H1 (cell line): ENCODE measurements at regions not wholly inside any gene's neighbourhood (a gene's known extent, or its start where the extent isn't known, plus 50 kb on each side); places are given as distances from the start of the nearest gene placed in this dataset.

Experiments
- CTCF ChIA-PET: fragments of 300-600 bp; sonication (Branson Sonifier 250); formaldehyde crosslinking; loops from one replicate; lab custom pipeline; 2021; ENCODE audit not compliant: partially characterized antibody; lab: Charles Lee
- POLR2A ChIA-PET: fragments of 300-600 bp; sonication (Branson Sonifier 250); formaldehyde crosslinking; loops from one replicate; lab custom pipeline; 2021; ENCODE audit warnings: inconsistent platforms; ENCODE audit not compliant: partially characterized antibody; lab: Charles Lee
- DNase-seq, 2 experiments: peaks; one replicate each; pipeline versions ENCODE4 v3.0.0 to v3.0.0-alpha.2; 2010 to 2022; ENCODE audit warnings: low spot score in 2 of 2, low read depth in 1 of 2, mixed read lengths in 1 of 2
- FAIRE-seq: peaks from 2 replicates; lab custom pipeline; 2011; peaks lifted over from hg19 to GRCh38; lab: Jason Lieb, UNC
- H2AFZ ChIP-seq: 2 replicates; pipeline ENCODE4 v1.8.1; 2012; ENCODE audit warnings: low read length, inconsistent platforms
- H2AK5ac ChIP-seq: 2 replicates; pipeline ENCODE4 v1.6.1; 2013; ENCODE audit warnings: low read depth, low read length
- H2BK120ac ChIP-seq: replicated peaks from 2 replicates; pipeline ENCODE3; 2013; ENCODE audit warnings: low read depth, low read length, inconsistent platforms
- H2BK12ac ChIP-seq: 2 replicates; pipeline ENCODE4 v1.6.1; 2013; ENCODE audit warnings: low read depth, low read length
- H2BK15ac ChIP-seq: 2 replicates; pipeline ENCODE4 v1.6.1; 2013; ENCODE audit warnings: low read length
- H2BK20ac ChIP-seq: 2 replicates; pipeline ENCODE4 v1.6.1; 2013; ENCODE audit warnings: low read length
- H2BK5ac ChIP-seq: 2 replicates; pipeline ENCODE4 v1.6.1; 2013; ENCODE audit warnings: low read depth, low read length
- H3K14ac ChIP-seq: 2 replicates; pipeline ENCODE4 v1.6.1; 2013; ENCODE audit warnings: inconsistent platforms; ENCODE audit not compliant: insufficient read length
- H3K18ac ChIP-seq: 2 replicates; pipeline ENCODE4 v1.6.1; 2013; ENCODE audit warnings: low read length; ENCODE audit errors: extremely low read depth
- H3K23ac ChIP-seq: 2 replicates; pipeline ENCODE4 v1.6.1; 2013; ENCODE audit warnings: inconsistent platforms; ENCODE audit not compliant: insufficient read length
- H3K23me2 ChIP-seq: 2 replicates; pipeline ENCODE4 v1.6.1; 2013; ENCODE audit warnings: low read depth, low read length
- H3K27ac ChIP-seq: 2 replicates; pipeline ENCODE4 v1.6.1; 2011; ENCODE audit warnings: low read depth, low read length, inconsistent platforms
- H3K27me3 ChIP-seq, 4 experiments: replicated peaks in 1 of 4; 1 replicate in 1 of 4; 2 replicates in 3 of 4; pipeline versions ENCODE4 v1.6.1 to v1.8.1; 2011 to 2013; ENCODE audit warnings: low read length in 3 of 4, mild to moderate bottlenecking in 3 of 4, inconsistent platforms in 2 of 4, mixed read lengths in 2 of 4, moderate library complexity in 1 of 4; ENCODE audit not compliant: control insufficient read depth in 3 of 4, insufficient read depth in 3 of 4; ENCODE audit errors: extremely low read depth in 1 of 4
- H3K36me3 ChIP-seq, 4 experiments: 2 replicates each; pipeline versions ENCODE4 v1.6.1 to v1.8.1; 2011 to 2013; ENCODE audit warnings: mild to moderate bottlenecking in 4 of 4, low read length in 3 of 4, moderate library complexity in 2 of 4, control low read depth in 1 of 4, inconsistent platforms in 1 of 4; ENCODE audit not compliant: insufficient read depth in 4 of 4, control insufficient read depth in 2 of 4
- H3K4ac ChIP-seq: replicated peaks from 2 replicates; pipeline ENCODE3; 2013; ENCODE audit warnings: low read length, low read depth, mixed read lengths, inconsistent platforms; ENCODE audit not compliant: insufficient read length
- H3K4me1 ChIP-seq, 4 experiments: replicated peaks in 1 of 4; 1 replicate in 1 of 4; 2 replicates in 3 of 4; pipeline versions ENCODE4 v1.6.1 to v1.8.1; 2011 to 2013; ENCODE audit warnings: low read length in 3 of 4, inconsistent platforms in 2 of 4, mixed read lengths in 1 of 4; ENCODE audit not compliant: insufficient read depth in 4 of 4, control insufficient read depth in 3 of 4
- H3K4me2 ChIP-seq, 2 experiments: 2 replicates each; pipeline versions ENCODE4 v1.6.1 to v1.8.1; 2011 to 2013; ENCODE audit warnings: low read depth in 2 of 2, low read length in 2 of 2, control low read depth in 1 of 2, inconsistent platforms in 1 of 2, mild to moderate bottlenecking in 1 of 2; ENCODE audit not compliant: insufficient read depth in 1 of 2
- H3K4me3 ChIP-seq, 4 experiments: fragments of 200-600, 300-600 bp in 1 of 4; sonication (generic), shearing (Covaris generic), sonication (Bioruptor Twin) in 1 of 4; 2 replicates each; pipeline versions ENCODE4 v1.5.1 to v1.8.1; 2011 to 2016; ENCODE audit warnings: low read length in 4 of 4, low read depth in 3 of 4, control low read depth in 2 of 4, inconsistent platforms in 2 of 4, mild to moderate bottlenecking in 2 of 4, mixed read lengths in 1 of 4, moderate library complexity in 1 of 4; ENCODE audit not compliant: insufficient read depth in 2 of 4; ENCODE audit errors: extremely low read depth in 1 of 4
- H3K56ac ChIP-seq: replicated peaks from 2 replicates; pipeline ENCODE3; 2013; ENCODE audit warnings: low read depth, mild to moderate bottlenecking, mixed read lengths, low read length, inconsistent platforms; ENCODE audit not compliant: insufficient read length
- H3K79me1 ChIP-seq: 2 replicates; pipeline ENCODE4 v1.6.1; 2013; ENCODE audit warnings: low read depth, low read length, control low read depth
- H3K79me2 ChIP-seq, 2 experiments: 2 replicates each; pipeline versions ENCODE4 v1.6.1 to v1.8.1; 2012 to 2013; ENCODE audit warnings: low read length in 2 of 2, mild to moderate bottlenecking in 2 of 2, inconsistent platforms in 1 of 2; ENCODE audit not compliant: insufficient read depth in 2 of 2, control insufficient read depth in 1 of 2
- H3K9ac ChIP-seq, 4 experiments: replicated peaks in 1 of 4; 1 replicate in 1 of 4; 2 replicates in 3 of 4; pipeline versions ENCODE4 v1.6.1 to v1.8.1; 2011 to 2013; ENCODE audit warnings: low read depth in 3 of 4, low read length in 3 of 4, control low read depth in 2 of 4, mild to moderate bottlenecking in 2 of 4, moderate library complexity in 2 of 4, inconsistent platforms in 1 of 4; ENCODE audit errors: extremely low read depth in 1 of 4
- H3K9me3 ChIP-seq, 2 experiments: 2 replicates each; pipeline versions ENCODE4 v1.6.1 to v1.8.1; 2012 to 2013; ENCODE audit warnings: mild to moderate bottlenecking in 2 of 2, moderate library complexity in 2 of 2, control low read depth in 1 of 2, inconsistent platforms in 1 of 2, low read depth in 1 of 2, low read length in 1 of 2, mixed read lengths in 1 of 2; ENCODE audit not compliant: insufficient read depth in 2 of 2
- H4K20me1 ChIP-seq, 2 experiments: replicated peaks in 1 of 2; 2 replicates each; pipeline versions ENCODE3 to v1.8.1; 2011 to 2013; ENCODE audit warnings: inconsistent platforms in 2 of 2, low read length in 2 of 2, mild to moderate bottlenecking in 1 of 2; ENCODE audit not compliant: insufficient read depth in 2 of 2, control insufficient read depth in 1 of 2
- H4K5ac ChIP-seq: 2 replicates; pipeline ENCODE4 v1.6.1; 2013; ENCODE audit warnings: low read length, low read depth, mixed read lengths, inconsistent platforms; ENCODE audit not compliant: insufficient read length
- H4K8ac ChIP-seq: 2 replicates; pipeline ENCODE4 v1.8.0; 2013; ENCODE audit warnings: mild to moderate bottlenecking, moderate library complexity, low read length, inconsistent platforms; ENCODE audit not compliant: insufficient read depth; ENCODE audit errors: extremely low read depth
- H4K91ac ChIP-seq: replicated peaks from 2 replicates; pipeline ENCODE3; 2013; ENCODE audit warnings: low read length, mixed read lengths, inconsistent platforms; ENCODE audit not compliant: insufficient read length
- CHD2 ChIP-seq: IDR thresholded peaks from 2 replicates; pipeline ENCODE4 v1.6.1; 2012; ENCODE audit warnings: low read length, improper control_type of control experiment
- GABPA ChIP-seq: IDR thresholded peaks from 2 replicates; pipeline ENCODE4 v1.6.1; 2011; ENCODE audit warnings: mild to moderate bottlenecking, low read length, moderate library complexity, borderline replicate concordance; ENCODE audit not compliant: insufficient read depth
- HDAC2 ChIP-seq, 2 experiments: fragments of 300-600 bp in 1 of 2; sonication (generic) in 1 of 2; IDR thresholded peaks; 2 replicates each; pipeline ENCODE4 v1.6.1; 2011 to 2012; ENCODE audit warnings: low read depth in 2 of 2, low read length in 2 of 2, mild to moderate bottlenecking in 2 of 2, moderate library complexity in 2 of 2, borderline replicate concordance in 1 of 2, inconsistent platforms in 1 of 2
- KDM4A ChIP-seq: IDR thresholded peaks from one replicate; pipeline ENCODE4 v1.7.1; 2012; ENCODE audit warnings: low read depth, mild to moderate bottlenecking, moderate library complexity, low read length, inconsistent platforms; ENCODE audit not compliant: severe bottlenecking
- POLR2A ChIP-seq, 2 experiments: IDR thresholded peaks; 1 replicate in 1 of 2; 2 replicates in 1 of 2; pipeline ENCODE4 v1.6.1; 2011; ENCODE audit warnings: low read depth in 2 of 2, low read length in 2 of 2, mild to moderate bottlenecking in 2 of 2; ENCODE audit errors: control extremely low read depth in 1 of 2
- RBBP5 ChIP-seq: IDR thresholded peaks from 2 replicates; pipeline ENCODE4 v1.7.1; 2012; ENCODE audit warnings: low read depth, mild to moderate bottlenecking, inconsistent platforms, low read length, moderate library complexity, borderline replicate concordance
- SIN3A ChIP-seq, 2 experiments: IDR thresholded peaks in 1 of 2; conservative IDR thresholded peaks in 1 of 2; 2 replicates each; pipeline ENCODE4 v1.6.1; 2011 to 2012; ENCODE audit warnings: low read length in 2 of 2, improper control_type of control experiment in 1 of 2, low read depth in 1 of 2, mild to moderate bottlenecking in 1 of 2
- SUZ12 ChIP-seq: fragments of 200-600 bp; sonication (generic); IDR thresholded peaks from 2 replicates; pipeline ENCODE4 v1.6.1; 2012; ENCODE audit warnings: mild to moderate bottlenecking, inconsistent platforms, low read length, moderate library complexity, mixed read lengths
- TEAD4 ChIP-seq: IDR thresholded peaks from 2 replicates; pipeline ENCODE4 v1.6.1; 2012; ENCODE audit warnings: low read depth, low read length, inconsistent platforms, mixed read lengths
- WGBS, 2 experiments: shearing (Covaris generic) in 1 of 2; methylation state at CpG; one replicate each; pipeline versions ENCODE4 v1.1.6 to v1.1.7; 2013 to 2015; ENCODE audit warnings: low lambda C conversion rate in 2 of 2, mixed read lengths in 2 of 2, inconsistent platforms in 1 of 2, low coverage in 1 of 2, missing lambda C conversion rate in 1 of 2; ENCODE audit not compliant: insufficient replicate concordance in 2 of 2, insufficient coverage in 1 of 2, insufficient read length in 1 of 2; ENCODE audit errors: extremely low coverage in 1 of 2, missing lambda C conversion rate in 1 of 2; 5-methylcytosine and 5-hydroxymethylcytosine counted together
- TF ChIP-seq, protein P1 (sequence below): IDR thresholded peaks from 2 replicates; pipeline ENCODE4 v1.6.1; 2011; ENCODE audit warnings: low read length, improper control_type of control experiment
- TF ChIP-seq, protein P2 (sequence below): IDR thresholded peaks from 2 replicates; pipeline ENCODE4 v1.6.1; 2012; ENCODE audit warnings: inconsistent platforms
- TF ChIP-seq, protein P3 (sequence below): IDR thresholded peaks from 2 replicates; pipeline ENCODE4 v1.6.1; 2012; ENCODE audit warnings: inconsistent platforms

DNA sequence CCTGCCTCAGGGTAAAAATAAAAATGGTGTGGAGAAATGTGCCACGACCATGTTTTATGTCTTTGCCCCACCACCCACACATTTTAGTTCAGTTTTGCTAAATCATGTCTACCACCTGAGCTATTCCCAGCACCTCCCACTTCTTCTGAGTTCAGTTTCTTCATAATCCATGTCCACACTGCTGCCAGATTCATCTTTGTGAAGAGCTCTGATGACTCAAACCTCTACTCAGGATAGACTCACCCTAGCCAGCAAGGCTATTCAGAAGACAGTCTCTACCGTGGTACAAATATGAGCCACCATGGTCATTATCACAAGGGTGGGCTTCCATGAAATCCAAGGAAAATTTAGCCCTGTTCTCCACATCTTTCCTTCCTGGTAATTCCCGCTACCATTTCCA is 231.1 kb upstream of the PRKCQ start:
- H3K9ac ChIP-seq: no peak overlapping the region
- peaks cover 0 to 7% (median 3%) of the 10 kb centered on the region in 4 experiments; a peak in 3 of 8 replicates for H3K36me3 ChIP-seq
- H3K27ac ChIP-seq: no peak overlapping the region
- H4K8ac ChIP-seq: no peak overlapping the region
- H3K23me2 ChIP-seq: no peaks in the 10 kb centered on the region
- POLR2A ChIA-PET: no interaction called here
- peaks cover 15 to 18% of the 10 kb centered on the region in 2 experiments; a peak in 3 of 4 replicates for H3K9me3 ChIP-seq
- H2BK20ac ChIP-seq: peak overlapping the region; percentile 54; the same call in 1 of the 2 replicates
- H3K79me1 ChIP-seq: no peaks in the 10 kb centered on the region
- no peak for FAIRE-seq
- H2BK5ac ChIP-seq: no peak overlapping the region
- CTCF ChIA-PET: no interaction called here
- no peak overlapping the region for H2AK5ac ChIP-seq
- no peak overlapping the region for H2BK120ac ChIP-seq
- 93% methylated on average over 3 of the region's 3 CpGs; no CpG with 5 or more reads in 1 of the 2 experiments for WGBS, 2 experiments
- H4K5ac ChIP-seq: no peak overlapping the region
- no peak overlapping the region for H3K4me3 ChIP-seq
- no peak overlapping the region for H2AFZ ChIP-seq
- no peak for DNase-seq
- no peak overlapping the region for H2BK12ac ChIP-seq
- H4K20me1 ChIP-seq: no peaks in the 10 kb centered on the region
- H2BK15ac ChIP-seq: no peak overlapping the region
- H3K4me1 ChIP-seq: peaks cover 0 to 12% (median 2%) of the 10 kb centered on the region in 4 experiments; a peak in 5 of 7 replicates
- H3K23ac ChIP-seq: no peak overlapping the region
- H3K4me2 ChIP-seq: no peak overlapping the region
- no peak overlapping the region for H3K14ac ChIP-seq
- H3K18ac ChIP-seq: no peak overlapping the region
- no peak overlapping the region for H4K91ac ChIP-seq
- H3K27me3 ChIP-seq: no peaks in the 10 kb centered on the region
- no peak overlapping the region for H3K4ac ChIP-seq
- no peaks in the 10 kb centered on the region for H3K79me2 ChIP-seq
- H3K56ac ChIP-seq: no peak overlapping the region
- TF ChIP-seq SUZ12 (no peak), POLR2A (IDR thresholded peaks at IDR 0.05; ENCODE audit: control extremely low read depth in 1 of 2, low read depth in 2 of 2, low read length in 2 of 2) (no peak), SIN3A (conservative IDR thresholded peaks at IDR 0.05 in 1 of 2, IDR thresholded peaks at IDR 0.05 in 1 of 2; ENCODE audit: low read depth in 1 of 2, low read length in 2 of 2) (no peak), HDAC2 (IDR thresholded peaks at IDR 0.05; ENCODE audit: borderline replicate concordance in 1 of 2, low read depth in 2 of 2, low read length in 2 of 2) (no peak), KDM4A (no peak), GABPA (no peak), CHD2 (no peak), RBBP5 (no peak), TEAD4 (no peak)
- TF ChIP-seq, protein P1, sequence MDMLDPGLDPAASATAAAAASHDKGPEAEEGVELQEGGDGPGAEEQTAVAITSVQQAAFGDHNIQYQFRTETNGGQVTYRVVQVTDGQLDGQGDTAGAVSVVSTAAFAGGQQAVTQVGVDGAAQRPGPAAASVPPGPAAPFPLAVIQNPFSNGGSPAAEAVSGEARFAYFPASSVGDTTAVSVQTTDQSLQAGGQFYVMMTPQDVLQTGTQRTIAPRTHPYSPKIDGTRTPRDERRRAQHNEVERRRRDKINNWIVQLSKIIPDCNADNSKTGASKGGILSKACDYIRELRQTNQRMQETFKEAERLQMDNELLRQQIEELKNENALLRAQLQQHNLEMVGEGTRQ: no peak
- TF ChIP-seq, protein P2, sequence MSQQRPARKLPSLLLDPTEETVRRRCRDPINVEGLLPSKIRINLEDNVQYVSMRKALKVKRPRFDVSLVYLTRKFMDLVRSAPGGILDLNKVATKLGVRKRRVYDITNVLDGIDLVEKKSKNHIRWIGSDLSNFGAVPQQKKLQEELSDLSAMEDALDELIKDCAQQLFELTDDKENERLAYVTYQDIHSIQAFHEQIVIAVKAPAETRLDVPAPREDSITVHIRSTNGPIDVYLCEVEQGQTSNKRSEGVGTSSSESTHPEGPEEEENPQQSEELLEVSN: no peak
- TF ChIP-seq, protein P3, sequence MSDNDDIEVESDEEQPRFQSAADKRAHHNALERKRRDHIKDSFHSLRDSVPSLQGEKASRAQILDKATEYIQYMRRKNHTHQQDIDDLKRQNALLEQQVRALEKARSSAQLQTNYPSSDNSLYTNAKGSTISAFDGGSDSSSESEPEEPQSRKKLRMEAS: no peak
